B cell (primary cell): ENCODE measurements at regions not wholly inside any gene's neighbourhood (a gene's known extent, or its start where the extent isn't known, plus 50 kb on each side); places are given as distances from the start of the nearest gene placed in this dataset.

ENCODE experiments used
- ATAC-seq: fragments of 200-7000 bp; cut with Tn5 transposase; one replicate; pipeline ENCODE4 v1.10.0; 2021; ENCODE audit warnings: low read depth, mild to moderate bottlenecking, moderate number of reproducible peaks, moderate library complexity
- CTCF ChIA-PET: fragments of 350-600 bp; sonication (Branson Sonifier 250); formaldehyde crosslinking; loops from one replicate; lab custom pipeline; 2021; ENCODE audit warnings: antibody characterized with exemption, inconsistent platforms; lab: Charles Lee
- POLR2A ChIA-PET: fragments of 350-600 bp; sonication (Branson Sonifier 250); formaldehyde crosslinking; loops from one replicate; lab custom pipeline; 2021; ENCODE audit warnings: antibody characterized with exemption; lab: Charles Lee
- DNase-seq: peaks from one replicate; pipeline ENCODE4 v3.0.0; 2013
- H2AFZ ChIP-seq: 2 replicates; pipeline ENCODE4 v1.6.1; 2012; ENCODE audit warnings: mild to moderate bottlenecking, low read depth, low read length; ENCODE audit not compliant: insufficient read depth, poor library complexity, severe bottlenecking
- H3K27ac ChIP-seq, 2 donors: 1 replicate in 1 of 2; 2 replicates in 1 of 2; pipeline ENCODE4 v1.5.1; 2012 to 2013; ENCODE audit warnings: low read length in 2 of 2, mild to moderate bottlenecking in 2 of 2, moderate library complexity in 1 of 2
- H3K27me3 ChIP-seq, 4 experiments: fragments of 200-600 bp in 1 of 4; sonication (generic) in 1 of 4; replicated peaks in 1 of 4; 1 replicate in 2 of 4; 2 replicates in 2 of 4; pipeline versions ENCODE4 v1.6.1 to v1.7.0; 2013 to 2016; ENCODE audit warnings: low read length in 3 of 4, mild to moderate bottlenecking in 2 of 4, mixed read lengths in 1 of 4, moderate library complexity in 1 of 4; ENCODE audit not compliant: insufficient read depth in 4 of 4, control insufficient read depth in 3 of 4; ENCODE audit errors: control extremely low read depth in 1 of 4
- H3K36me3 ChIP-seq, 2 experiments: replicated peaks in 1 of 2; 1 replicate in 1 of 2; 2 replicates in 1 of 2; pipeline versions ENCODE4 v1.6.1 to v1.7.1; 2013; ENCODE audit warnings: low read length in 1 of 2; ENCODE audit not compliant: insufficient read depth in 2 of 2, control insufficient read depth in 1 of 2; ENCODE audit errors: control extremely low read depth in 1 of 2, extremely low read depth in 1 of 2
- H3K4me1 ChIP-seq, 2 donors: fragments of 200-600 bp in 1 of 2; sonication (generic) in 1 of 2; 1 replicate in 1 of 2; 2 replicates in 1 of 2; pipeline versions ENCODE4 v1.5.1 to v1.6.1; 2013 to 2017; ENCODE audit warnings: low read length in 2 of 2; ENCODE audit not compliant: control insufficient read depth in 2 of 2, insufficient read depth in 2 of 2
- H3K4me2 ChIP-seq: replicated peaks from 2 replicates; pipeline ENCODE3; 2012; ENCODE audit warnings: mild to moderate bottlenecking, low read depth, low read length; ENCODE audit not compliant: poor library complexity, severe bottlenecking
- H3K4me3 ChIP-seq, 5 experiments: fragments of 200-600 bp in 1 of 5; sonication (generic) in 1 of 5; 1 replicate in 3 of 5; 2 replicates in 2 of 5; pipeline versions ENCODE4 v1.5.1 to v1.7.0; 2011 to 2016; ENCODE audit warnings: low read length in 4 of 5, mild to moderate bottlenecking in 4 of 5, low read depth in 2 of 5, control low read depth in 1 of 5, moderate library complexity in 1 of 5; ENCODE audit not compliant: insufficient read depth in 1 of 5; ENCODE audit errors: control extremely low read depth in 1 of 5, extremely low read depth in 1 of 5
- H3K79me2 ChIP-seq: fragments of 200-600 bp; sonication (generic); one replicate; pipeline ENCODE4 v1.6.0; 2016; ENCODE audit warnings: low read length; ENCODE audit not compliant: control insufficient read depth, insufficient read depth
- H3K9ac ChIP-seq: fragments of 200-600 bp; sonication (generic); 2 replicates; pipeline ENCODE4 v1.6.1; 2017; ENCODE audit warnings: mild to moderate bottlenecking, low read length, moderate library complexity
- H3K9me3 ChIP-seq, 3 donors: one replicate each; pipeline versions ENCODE4 v1.6.1 to v1.7.1; 2013; ENCODE audit warnings: low read length in 2 of 3; ENCODE audit not compliant: control insufficient read depth in 2 of 3, insufficient read depth in 1 of 3; ENCODE audit errors: control extremely low read depth in 1 of 3
- H4K20me1 ChIP-seq: 2 replicates; pipeline ENCODE4 v1.6.0; 2012; ENCODE audit warnings: mild to moderate bottlenecking, low read length; ENCODE audit not compliant: insufficient read depth, control insufficient read depth, poor library complexity, severe bottlenecking
- H3K27ac Mint-ChIP-seq: one replicate; pipeline ENCODE4 v1.8.0; 2021; ENCODE audit warnings: mixed read lengths
- H3K27me3 Mint-ChIP-seq: one replicate; pipeline ENCODE4 v1.8.0; 2021; ENCODE audit warnings: mixed read lengths
- H3K4me1 Mint-ChIP-seq: one replicate; pipeline ENCODE4 v1.8.0; 2021; ENCODE audit warnings: mixed read lengths
- H3K4me3 Mint-ChIP-seq: one replicate; pipeline ENCODE4 v1.8.0; 2021; ENCODE audit warnings: mixed read lengths
- H3K9me3 Mint-ChIP-seq: one replicate; pipeline ENCODE4 v1.8.0; 2022; ENCODE audit warnings: mixed read lengths; ENCODE audit not compliant: insufficient read depth
- EZH2 ChIP-seq: IDR thresholded peaks from 2 replicates; pipeline ENCODE4 v1.6.1; 2012; ENCODE audit warnings: borderline replicate concordance, low read depth, mild to moderate bottlenecking, moderate library complexity, low read length; ENCODE audit not compliant: insufficient read depth, poor library complexity, severe bottlenecking
- WGBS: methylation state at CpG from one replicate; pipeline ENCODE4 v1.1.5; 2013; ENCODE audit warnings: missing lambda C conversion rate; ENCODE audit not compliant: insufficient coverage; 5-methylcytosine and 5-hydroxymethylcytosine counted together
- intact Hi-C: fragments of 100-400 bp; cut with micrococcal nuclease; formaldehyde crosslinking; loops from one replicate; pipeline ENCODE4 v1.10.0; 2022
- TF ChIP-seq, protein P1 (sequence below): fragments of 200-600 bp; IDR thresholded peaks from one replicate; pipeline ENCODE4 v1.8.0; 2022; ENCODE audit warnings: antibody characterized with exemption, mild to moderate bottlenecking

DNA sequence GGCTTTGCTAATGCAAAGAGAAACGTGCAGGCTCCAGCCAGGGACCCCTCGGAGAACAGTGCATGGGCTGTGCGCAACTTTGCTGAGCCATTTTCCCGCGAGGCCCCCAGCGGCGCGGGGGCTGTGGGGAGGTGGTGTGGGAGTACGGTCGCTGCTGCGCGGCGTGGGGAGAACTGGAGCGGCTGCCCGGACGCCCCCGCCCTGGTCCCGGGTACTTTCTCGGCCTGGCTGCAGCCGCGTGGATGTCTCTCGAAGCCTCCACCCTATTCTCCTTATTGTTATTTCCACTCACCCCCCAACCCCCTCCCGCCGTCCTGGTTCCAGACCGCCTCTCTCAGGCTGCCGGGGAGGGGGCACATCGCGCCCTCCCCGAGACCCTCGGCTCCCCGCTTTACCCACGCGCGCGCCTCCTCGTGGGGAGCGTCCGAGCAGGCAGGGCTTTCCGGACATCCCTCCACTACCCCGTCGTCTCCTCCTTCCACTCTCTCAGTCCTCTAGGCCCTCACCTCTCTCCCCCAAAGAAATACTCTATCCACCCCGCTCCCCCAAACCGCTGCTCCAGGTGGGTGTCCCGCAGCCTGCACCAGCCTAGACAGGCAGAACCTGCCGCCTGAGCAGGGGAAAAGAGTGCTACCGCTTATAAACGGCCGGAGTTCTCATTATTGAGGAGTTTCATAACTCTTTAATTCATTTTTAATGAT is 68.6 kb upstream of the TBCA start:
- H3K9ac ChIP-seq = peak overlapping the region; percentile 72

DNA sequence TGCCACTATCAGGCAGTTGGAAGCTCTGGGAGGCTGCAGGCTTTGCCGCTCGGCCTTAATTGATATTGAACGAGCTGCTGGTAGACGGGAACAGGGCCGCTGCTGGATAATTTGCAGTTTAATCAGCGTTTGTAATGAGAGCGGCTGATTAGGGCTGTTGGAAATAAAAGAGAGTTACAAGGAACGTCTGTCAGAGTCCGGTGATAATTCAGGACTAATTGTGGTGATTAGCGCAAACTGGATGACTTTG is 68.2 kb upstream of the TBCA start:
- intact Hi-C loops = no loop called here
- peak overlapping the region; percentile 1 to 67 (median 43) for H3K4me3 ChIP-seq
- TF ChIP-seq EZH2 = no peak
- TF ChIP-seq, protein P1, sequence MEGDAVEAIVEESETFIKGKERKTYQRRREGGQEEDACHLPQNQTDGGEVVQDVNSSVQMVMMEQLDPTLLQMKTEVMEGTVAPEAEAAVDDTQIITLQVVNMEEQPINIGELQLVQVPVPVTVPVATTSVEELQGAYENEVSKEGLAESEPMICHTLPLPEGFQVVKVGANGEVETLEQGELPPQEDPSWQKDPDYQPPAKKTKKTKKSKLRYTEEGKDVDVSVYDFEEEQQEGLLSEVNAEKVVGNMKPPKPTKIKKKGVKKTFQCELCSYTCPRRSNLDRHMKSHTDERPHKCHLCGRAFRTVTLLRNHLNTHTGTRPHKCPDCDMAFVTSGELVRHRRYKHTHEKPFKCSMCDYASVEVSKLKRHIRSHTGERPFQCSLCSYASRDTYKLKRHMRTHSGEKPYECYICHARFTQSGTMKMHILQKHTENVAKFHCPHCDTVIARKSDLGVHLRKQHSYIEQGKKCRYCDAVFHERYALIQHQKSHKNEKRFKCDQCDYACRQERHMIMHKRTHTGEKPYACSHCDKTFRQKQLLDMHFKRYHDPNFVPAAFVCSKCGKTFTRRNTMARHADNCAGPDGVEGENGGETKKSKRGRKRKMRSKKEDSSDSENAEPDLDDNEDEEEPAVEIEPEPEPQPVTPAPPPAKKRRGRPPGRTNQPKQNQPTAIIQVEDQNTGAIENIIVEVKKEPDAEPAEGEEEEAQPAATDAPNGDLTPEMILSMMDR = no peak
- 4% methylated on average over 10 of the region's 10 CpGs for WGBS
- no peaks in the 10 kb centered on the region for H3K79me2 ChIP-seq
- DNase-seq (no peak), ATAC-seq (no peak)
- H3K36me3 ChIP-seq = no peaks in the 10 kb centered on the region
- H3K4me2 ChIP-seq = peak overlapping the region; percentile 92
- H4K20me1 ChIP-seq = no peaks in the 10 kb centered on the region
- H3K4me1 ChIP-seq = peaks cover 16% of the 10 kb centered on the region in 2 donors
- peak overlapping the region; percentile 73 for H2AFZ ChIP-seq
- H3K9ac ChIP-seq = peak overlapping the region; percentile 72
- peaks cover 0 to 23% (median 15%) of the 10 kb centered on the region in 4 experiments for H3K27me3 ChIP-seq
- ChIA-PET POLR2A (no interaction called here), CTCF (no interaction called here)
- no peak overlapping the region for H3K27ac Mint-ChIP-seq
- H3K4me1 Mint-ChIP-seq = peaks cover 9% of the 10 kb centered on the region
- H3K9me3 Mint-ChIP-seq = no peaks in the 10 kb centered on the region
- H3K27me3 Mint-ChIP-seq = peaks cover 30% of the 10 kb centered on the region
- H3K4me3 Mint-ChIP-seq = peak overlapping the region; percentile 86
- H3K27ac ChIP-seq = no peak overlapping the region
- H3K9me3 ChIP-seq = peaks cover 0 to 4% (median 0%) of the 10 kb centered on the region in 3 donors

More for the DNA sequence above, 68.6 kb upstream of the TBCA start:
- H3K27me3 Mint-ChIP-seq = peaks cover 30% of the 10 kb centered on the region
- peaks cover 0 to 4% (median 0%) of the 10 kb centered on the region in 3 donors for H3K9me3 ChIP-seq
- H3K9me3 Mint-ChIP-seq = no peaks in the 10 kb centered on the region
- TF ChIP-seq EZH2 = no peak
- TF ChIP-seq, protein P1 = no peak
- no peaks in the 10 kb centered on the region for H4K20me1 ChIP-seq
- DNase-seq = peak; percentile 38
- 2% methylated on average over 33 of the region's 48 CpGs for WGBS
- peak overlapping the region; percentile 1 to 67 (median 43) for H3K4me3 ChIP-seq
- no peak overlapping the region for H3K27ac ChIP-seq
- ChIA-PET CTCF (no interaction called here), POLR2A (interaction anchor here (0.7 kb wide), 1 partner anchor 1774 kb away, joined by 3 read pairs; no protein-coding TSS in a partner anchor)
- no peaks in the 10 kb centered on the region for H3K36me3 ChIP-seq
- H3K79me2 ChIP-seq = no peaks in the 10 kb centered on the region
- H3K4me1 ChIP-seq = peaks cover 16% of the 10 kb centered on the region in 2 donors
- no peak overlapping the region for H3K27ac Mint-ChIP-seq
- intact Hi-C loops = no loop called here
- peaks cover 9% of the 10 kb centered on the region for H3K4me1 Mint-ChIP-seq
- peaks cover 0 to 23% (median 15%) of the 10 kb centered on the region in 4 experiments for H3K27me3 ChIP-seq
- peak overlapping the region; percentile 86 for H3K4me3 Mint-ChIP-seq
- H3K4me2 ChIP-seq = peak overlapping the region; percentile 92
- no peak for ATAC-seq
- peak overlapping the region; percentile 73 for H2AFZ ChIP-seq
